ENCODE measurements at regions not wholly inside any gene's neighbourhood (a gene's known extent, or its start where the extent isn't known, plus 50 kb on each side); places are given as distances from the start of the nearest gene placed in this dataset.
"Not testable (repeated sequence)": the region's sequence is repeated elsewhere in the genome, so short reads cannot be mapped to it uniquely, and the experiment has no call there.

DNA sequence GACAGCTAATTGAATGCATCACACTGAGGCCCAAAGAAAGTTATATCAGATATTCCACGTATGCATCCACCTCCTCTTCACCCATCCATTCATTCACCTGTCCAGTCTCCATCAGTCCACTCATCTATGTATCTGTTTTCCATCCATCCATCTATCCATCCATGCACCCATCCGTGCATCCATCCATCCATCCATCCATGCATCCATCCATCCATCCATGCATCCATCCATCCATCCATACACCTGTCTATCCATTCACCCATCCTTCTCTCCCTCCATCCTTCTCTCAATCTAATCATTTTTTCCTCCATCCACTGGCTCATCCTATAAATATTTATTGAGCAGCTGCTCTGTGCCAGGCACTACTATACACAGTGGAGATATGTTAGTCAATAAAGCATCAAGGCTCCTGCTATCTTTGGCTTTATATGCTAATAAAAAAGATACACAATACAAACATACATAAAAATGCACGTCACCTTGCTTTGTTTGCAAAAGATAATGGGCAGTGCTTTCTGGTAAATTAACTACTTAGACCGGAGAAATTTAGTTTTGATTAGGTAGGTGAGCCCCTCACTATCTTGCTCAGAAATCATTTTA, 442.0 kb upstream of the KLF6 start:
- intact Hi-C loops (cut with micrococcal nuclease; ENCODE audit: unreplicated experiment): no loop called here
- no peak for DNase-seq
- no peak overlapping the region for H3K27ac Mint-ChIP-seq (ENCODE audit: unreplicated experiment)
- no TSS peak for BruUV-seq (replicated peaks)
- no peaks in the 10 kb centered on the region for H3K27me3 Mint-ChIP-seq (ENCODE audit: unreplicated experiment)
- TF ChIP-seq CTCF (IDR thresholded peaks at IDR 0.05; ENCODE audit: unreplicated experiment): no peak
- CTCF ChIA-PET: no interaction called here
- no peak overlapping the region for H3K4me3 Mint-ChIP-seq (ENCODE audit: low read depth, unreplicated experiment)
- H3K4me1 Mint-ChIP-seq (ENCODE audit: low read depth, unreplicated experiment): peaks cover 8% of the 10 kb centered on the region
- H3K36me3 Mint-ChIP-seq (ENCODE audit: insufficient read depth, unreplicated experiment): no peaks in the 10 kb centered on the region
- no peaks in the 10 kb centered on the region for H3K9me3 Mint-ChIP-seq (ENCODE audit: low read depth, unreplicated experiment)

DNA sequence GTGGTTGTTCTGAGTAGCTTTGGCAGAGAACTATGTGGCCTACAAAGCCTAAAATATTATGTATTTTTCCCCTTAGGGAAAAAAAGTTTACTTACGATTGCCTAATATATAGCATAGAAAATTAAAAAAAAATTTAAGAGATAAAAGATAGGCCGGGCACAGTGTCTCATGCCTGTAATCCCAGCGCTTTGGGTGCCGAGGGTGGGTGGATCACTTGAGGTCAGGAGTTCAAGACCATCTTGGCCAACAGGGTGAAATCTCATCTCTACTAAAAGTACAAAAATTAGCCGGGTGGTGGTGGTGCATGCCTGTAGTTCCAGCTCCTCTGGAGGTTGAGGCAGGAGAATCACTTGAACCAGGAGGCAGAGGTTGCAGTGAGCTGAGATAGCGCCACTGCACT, 439.2 kb upstream of the KLF6 start:
- no peak for TF ChIP-seq CTCF (IDR thresholded peaks at IDR 0.05; ENCODE audit: unreplicated experiment)
- no peak overlapping the region for H3K27ac Mint-ChIP-seq (ENCODE audit: unreplicated experiment)
- no peaks in the 10 kb centered on the region for H3K36me3 Mint-ChIP-seq (ENCODE audit: insufficient read depth, unreplicated experiment)
- intact Hi-C loops (cut with micrococcal nuclease; ENCODE audit: unreplicated experiment): no loop called here
- DNase-seq: no peak
- H3K4me3 Mint-ChIP-seq (ENCODE audit: low read depth, unreplicated experiment): no peak overlapping the region
- no peaks in the 10 kb centered on the region for H3K27me3 Mint-ChIP-seq (ENCODE audit: unreplicated experiment)
- H3K9me3 Mint-ChIP-seq (ENCODE audit: low read depth, unreplicated experiment): no peaks in the 10 kb centered on the region
- CTCF ChIA-PET: interaction anchor here (0.7 kb wide), 1 partner anchor 41 kb away, joined by 4 read pairs; no protein-coding TSS in a partner anchor
- H3K4me1 Mint-ChIP-seq (ENCODE audit: low read depth, unreplicated experiment): peaks cover 8% of the 10 kb centered on the region
- no TSS peak for BruUV-seq (replicated peaks)

DNA sequence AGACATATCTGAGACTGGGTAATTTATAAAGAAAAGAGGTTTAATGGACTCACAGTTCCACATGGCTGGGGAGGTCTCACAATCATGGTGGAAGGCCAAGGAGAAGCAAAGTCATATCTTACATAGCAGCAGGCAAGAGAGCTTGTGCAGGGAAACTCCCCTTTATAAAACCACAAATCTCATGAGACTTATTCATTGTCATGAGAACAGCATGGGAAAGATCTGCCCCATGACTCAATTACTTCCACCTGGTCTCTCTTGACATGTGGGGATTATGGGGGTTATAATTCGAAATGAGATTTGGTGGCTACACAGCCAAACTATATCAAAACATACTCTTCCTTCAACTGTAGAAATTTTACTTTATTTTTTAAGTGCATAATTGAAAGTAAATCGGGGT, 436.3 kb upstream of the KLF6 start:
- DNase-seq; CTCF ChIA-PET; H3K4me3 Mint-ChIP-seq (ENCODE audit: low read depth, unreplicated experiment); H3K27ac Mint-ChIP-seq (ENCODE audit: unreplicated experiment); H3K36me3 Mint-ChIP-seq (ENCODE audit: insufficient read depth, unreplicated experiment); H3K27me3 Mint-ChIP-seq (ENCODE audit: unreplicated experiment); H3K4me1 Mint-ChIP-seq (ENCODE audit: low read depth, unreplicated experiment); BruUV-seq (replicated peaks); intact Hi-C loops (cut with micrococcal nuclease; ENCODE audit: unreplicated experiment); H3K9me3 Mint-ChIP-seq (ENCODE audit: low read depth, unreplicated experiment): not testable (repeated sequence)

DNA sequence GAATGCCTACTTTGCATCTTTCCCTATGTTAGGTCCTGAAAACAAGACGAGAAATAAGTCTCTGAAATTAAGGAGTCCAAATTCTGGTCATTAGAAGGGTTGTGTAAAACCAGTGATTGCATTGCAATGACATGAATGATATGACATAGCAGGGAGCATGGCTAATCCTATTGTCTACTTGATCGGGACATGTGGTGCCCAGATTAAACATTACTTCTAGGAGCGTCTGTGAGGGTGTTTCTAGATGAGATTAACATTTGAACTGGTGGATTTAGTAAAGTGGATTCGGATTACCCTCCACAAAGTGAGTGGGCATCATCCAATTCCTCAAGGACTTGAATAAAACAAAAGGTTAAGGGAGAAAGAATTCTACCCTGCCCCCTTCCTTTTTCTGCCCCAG, 434.9 kb upstream of the KLF6 start:
- intact Hi-C loops (cut with micrococcal nuclease; ENCODE audit: unreplicated experiment): no loop called here
- no peak overlapping the region for H3K4me3 Mint-ChIP-seq (ENCODE audit: low read depth, unreplicated experiment)
- no peak for DNase-seq
- TF ChIP-seq CTCF (IDR thresholded peaks at IDR 0.05; ENCODE audit: unreplicated experiment): no peak
- H3K27ac Mint-ChIP-seq (ENCODE audit: unreplicated experiment): no peak overlapping the region
- CTCF ChIA-PET: no interaction called here
- no peaks in the 10 kb centered on the region for H3K4me1 Mint-ChIP-seq (ENCODE audit: low read depth, unreplicated experiment)
- no TSS peak for BruUV-seq (replicated peaks)
- H3K27me3 Mint-ChIP-seq (ENCODE audit: unreplicated experiment): no peaks in the 10 kb centered on the region
- no peaks in the 10 kb centered on the region for H3K9me3 Mint-ChIP-seq (ENCODE audit: low read depth, unreplicated experiment)
- no peaks in the 10 kb centered on the region for H3K36me3 Mint-ChIP-seq (ENCODE audit: insufficient read depth, unreplicated experiment)

GRCh38 chr10:4217653-4218052, 432.6 kb upstream of the KLF6 start:
- no peak overlapping the region for H3K4me3 Mint-ChIP-seq (ENCODE audit: low read depth, unreplicated experiment)
- H3K27ac Mint-ChIP-seq (ENCODE audit: unreplicated experiment): no peak overlapping the region
- intact Hi-C loops (cut with micrococcal nuclease; ENCODE audit: unreplicated experiment): no loop called here
- no peaks in the 10 kb centered on the region for H3K27me3 Mint-ChIP-seq (ENCODE audit: unreplicated experiment)
- BruUV-seq (replicated peaks): no TSS peak
- no peak for TF ChIP-seq CTCF (IDR thresholded peaks at IDR 0.05; ENCODE audit: unreplicated experiment)
- H3K9me3 Mint-ChIP-seq (ENCODE audit: low read depth, unreplicated experiment): no peaks in the 10 kb centered on the region
- CTCF ChIA-PET: no interaction called here
- H3K36me3 Mint-ChIP-seq (ENCODE audit: insufficient read depth, unreplicated experiment): no peaks in the 10 kb centered on the region
- no peaks in the 10 kb centered on the region for H3K4me1 Mint-ChIP-seq (ENCODE audit: low read depth, unreplicated experiment)
- no peak for DNase-seq

Measured in Calu3 (cell line).